SK-N-SH (cell line): ENCODE measurements at regions not wholly inside any gene's neighbourhood (a gene's known extent, or its start where the extent isn't known, plus 50 kb on each side); places are given as distances from the start of the nearest gene placed in this dataset.

Experiments used
- CTCF ChIP-seq: fragments of 200-600 bp; sonication (generic); IDR thresholded peaks from 2 replicates; pipeline ENCODE4 v1.6.1; 2017; ENCODE audit warnings: antibody characterized with exemption, mild to moderate bottlenecking, moderate library complexity
- POLR2AphosphoS5 ChIP-seq: IDR thresholded peaks from 2 replicates; pipeline ENCODE4 v1.6.1; 2012; ENCODE audit warnings: low read depth, low read length
- USF2 ChIP-seq: fragments of 150-350 bp; IDR thresholded peaks from 2 replicates; pipeline ENCODE4 v1.6.1; 2017; ENCODE audit warnings: antibody characterized with exemption, low read length, low read depth, borderline replicate concordance
- ZBTB33 ChIP-seq: IDR thresholded peaks from 2 replicates; pipeline ENCODE4 v1.4.0; 2012; ENCODE audit warnings: low read depth, borderline replicate concordance

GRCh38 chr1:72936942-72937341 lies 654.6 kb upstream of the NEGR1 start:
- TF ChIP-seq CTCF (no peak), USF2 (no peak), ZBTB33 (no peak), POLR2AphosphoS5 (no peak)
